ENCODE measurements at regions not wholly inside any gene's neighbourhood (a gene's known extent, or its start where the extent isn't known, plus 50 kb on each side); places are given as distances from the start of the nearest gene placed in this dataset.

- no peak for FAIRE-seq
Measured at GRCh38 chr16:72262711-72263110, 90.8 kb upstream of the PMFBP1 start.

- FAIRE-seq: no peak
Measured at GRCh38 chr16:72261127-72261526, 89.2 kb upstream of the PMFBP1 start.

- FAIRE-seq: no peak
Measured at GRCh38 chr16:72256398-72257066, 84.6 kb upstream of the PMFBP1 start.

- no peak for FAIRE-seq
Measured at GRCh38 chr16:72255786-72256185, 83.8 kb upstream of the PMFBP1 start.

- no peak for FAIRE-seq
Measured at GRCh38 chr16:72247821-72248253, 75.9 kb upstream of the PMFBP1 start.

- FAIRE-seq: no peak
Measured at GRCh38 chr16:72246423-72246822, 74.5 kb upstream of the PMFBP1 start.

- no peak for FAIRE-seq
Measured at GRCh38 chr16:72244853-72245252, 72.9 kb upstream of the PMFBP1 start.

- FAIRE-seq: no peak
Measured at GRCh38 chr16:72243621-72244020, 71.7 kb upstream of the PMFBP1 start.

GRCh38 chr16:72242757-72243156, 70.8 kb upstream of the PMFBP1 start:
- no peak for FAIRE-seq

GRCh38 chr16:72241930-72242329, 70.0 kb upstream of the PMFBP1 start:
- peak; percentile 6 for FAIRE-seq

GRCh38 chr16:72241008-72241407, 69.1 kb upstream of the PMFBP1 start:
- FAIRE-seq: no peak

GRCh38 chr16:72240466-72240865, 68.5 kb upstream of the PMFBP1 start:
- no peak for FAIRE-seq

- no peak for FAIRE-seq
Measured at GRCh38 chr16:72236866-72237265, 64.9 kb upstream of the PMFBP1 start.

GRCh38 chr16:72234387-72234786, 62.4 kb upstream of the PMFBP1 start:
- FAIRE-seq: no peak

- FAIRE-seq: no peak
Measured at GRCh38 chr16:72228014-72228413, 56.1 kb upstream of the PMFBP1 start.

- no peak for FAIRE-seq
Measured at GRCh38 chr16:72226136-72226535, 54.2 kb upstream of the PMFBP1 start.

GRCh38 chr16:72224260-72224768, 52.4 kb upstream of the PMFBP1 start:
- FAIRE-seq: no peak

- FAIRE-seq: no peak
Measured at GRCh38 chr16:72222503-72222902, 50.5 kb upstream of the PMFBP1 start.

All from G401.6 (cell line).